ENCODE measurements at regions not wholly inside any gene's neighbourhood (a gene's known extent, or its start where the extent isn't known, plus 50 kb on each side); places are given as distances from the start of the nearest gene placed in this dataset.

GRCh38 chrX:139083191-139083590 is 371.7 kb upstream of the FGF13 start:
- no peak for DNase-seq (ENCODE audit: low spot score)
- H3K4me1 ChIP-seq (ENCODE audit: insufficient read depth, poor library complexity, severe bottlenecking): peaks cover 2% of the 10 kb centered on the region
- no peaks in the 10 kb centered on the region for H3K36me3 ChIP-seq (ENCODE audit: low read depth)
- H3K27ac ChIP-seq (ENCODE audit: poor library complexity, severe bottlenecking): no peak overlapping the region
- no peaks in the 10 kb centered on the region for H3K27me3 ChIP-seq (ENCODE audit: insufficient read depth, poor library complexity, severe bottlenecking)
- no peak overlapping the region for H3K4me3 ChIP-seq (ENCODE audit: severe bottlenecking)
- TF ChIP-seq, protein P1, sequence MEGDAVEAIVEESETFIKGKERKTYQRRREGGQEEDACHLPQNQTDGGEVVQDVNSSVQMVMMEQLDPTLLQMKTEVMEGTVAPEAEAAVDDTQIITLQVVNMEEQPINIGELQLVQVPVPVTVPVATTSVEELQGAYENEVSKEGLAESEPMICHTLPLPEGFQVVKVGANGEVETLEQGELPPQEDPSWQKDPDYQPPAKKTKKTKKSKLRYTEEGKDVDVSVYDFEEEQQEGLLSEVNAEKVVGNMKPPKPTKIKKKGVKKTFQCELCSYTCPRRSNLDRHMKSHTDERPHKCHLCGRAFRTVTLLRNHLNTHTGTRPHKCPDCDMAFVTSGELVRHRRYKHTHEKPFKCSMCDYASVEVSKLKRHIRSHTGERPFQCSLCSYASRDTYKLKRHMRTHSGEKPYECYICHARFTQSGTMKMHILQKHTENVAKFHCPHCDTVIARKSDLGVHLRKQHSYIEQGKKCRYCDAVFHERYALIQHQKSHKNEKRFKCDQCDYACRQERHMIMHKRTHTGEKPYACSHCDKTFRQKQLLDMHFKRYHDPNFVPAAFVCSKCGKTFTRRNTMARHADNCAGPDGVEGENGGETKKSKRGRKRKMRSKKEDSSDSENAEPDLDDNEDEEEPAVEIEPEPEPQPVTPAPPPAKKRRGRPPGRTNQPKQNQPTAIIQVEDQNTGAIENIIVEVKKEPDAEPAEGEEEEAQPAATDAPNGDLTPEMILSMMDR (IDR thresholded peaks at IDR 0.05; ENCODE audit: poor library complexity, severe bottlenecking): no peak
- H3K9me3 ChIP-seq (ENCODE audit: severe bottlenecking): no peaks in the 10 kb centered on the region
- ATAC-seq (ENCODE audit: low read depth): no peak

DNA sequence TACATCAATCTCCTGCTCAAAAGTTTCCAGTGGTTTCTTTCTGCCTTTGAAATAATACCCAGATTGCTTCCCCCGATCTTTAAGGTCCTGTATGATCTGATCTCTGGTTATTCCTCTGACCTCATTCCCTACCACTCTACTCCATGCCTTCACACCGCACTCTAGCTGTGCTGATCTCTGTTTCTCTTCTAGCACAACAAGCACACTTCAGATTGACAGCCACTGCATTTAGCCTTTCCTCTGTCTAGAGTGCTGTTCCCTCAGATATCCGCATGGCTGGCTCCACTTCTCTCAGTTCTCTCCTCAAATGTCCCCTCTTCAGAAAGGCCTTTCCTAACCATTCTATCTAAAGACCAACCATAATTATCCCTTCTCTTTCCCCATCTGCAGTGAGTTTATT is 370.4 kb upstream of the FGF13 start:
- Histone ChIP-seq H3K27ac (ENCODE audit: poor library complexity, severe bottlenecking) (no peak overlapping the region), H3K36me3 (ENCODE audit: low read depth) (no peaks in the 10 kb centered on the region), H3K27me3 (ENCODE audit: insufficient read depth, poor library complexity, severe bottlenecking) (no peaks in the 10 kb centered on the region), H3K4me1 (ENCODE audit: insufficient read depth, poor library complexity, severe bottlenecking) (peaks cover 6% of the 10 kb centered on the region), H3K9me3 (ENCODE audit: severe bottlenecking) (no peaks in the 10 kb centered on the region), H3K4me3 (ENCODE audit: severe bottlenecking) (no peak overlapping the region)
- DNase-seq (ENCODE audit: low spot score) (no peak), ATAC-seq (ENCODE audit: low read depth) (no peak)
- TF ChIP-seq, protein P1 (IDR thresholded peaks at IDR 0.05; ENCODE audit: poor library complexity, severe bottlenecking): no peak

GRCh38 chrX:139079789-139080188 is 368.3 kb upstream of the FGF13 start:
- no peaks in the 10 kb centered on the region for H3K9me3 ChIP-seq (ENCODE audit: severe bottlenecking)
- TF ChIP-seq, protein P1 (IDR thresholded peaks at IDR 0.05; ENCODE audit: poor library complexity, severe bottlenecking): no peak
- H3K27me3 ChIP-seq (ENCODE audit: insufficient read depth, poor library complexity, severe bottlenecking): no peaks in the 10 kb centered on the region
- no peak overlapping the region for H3K27ac ChIP-seq (ENCODE audit: poor library complexity, severe bottlenecking)
- H3K4me1 ChIP-seq (ENCODE audit: insufficient read depth, poor library complexity, severe bottlenecking): peaks cover 6% of the 10 kb centered on the region
- H3K4me3 ChIP-seq (ENCODE audit: severe bottlenecking): no peak overlapping the region
- ATAC-seq (ENCODE audit: low read depth) (no peak), DNase-seq (ENCODE audit: low spot score) (no peak)
- no peaks in the 10 kb centered on the region for H3K36me3 ChIP-seq (ENCODE audit: low read depth)

DNA sequence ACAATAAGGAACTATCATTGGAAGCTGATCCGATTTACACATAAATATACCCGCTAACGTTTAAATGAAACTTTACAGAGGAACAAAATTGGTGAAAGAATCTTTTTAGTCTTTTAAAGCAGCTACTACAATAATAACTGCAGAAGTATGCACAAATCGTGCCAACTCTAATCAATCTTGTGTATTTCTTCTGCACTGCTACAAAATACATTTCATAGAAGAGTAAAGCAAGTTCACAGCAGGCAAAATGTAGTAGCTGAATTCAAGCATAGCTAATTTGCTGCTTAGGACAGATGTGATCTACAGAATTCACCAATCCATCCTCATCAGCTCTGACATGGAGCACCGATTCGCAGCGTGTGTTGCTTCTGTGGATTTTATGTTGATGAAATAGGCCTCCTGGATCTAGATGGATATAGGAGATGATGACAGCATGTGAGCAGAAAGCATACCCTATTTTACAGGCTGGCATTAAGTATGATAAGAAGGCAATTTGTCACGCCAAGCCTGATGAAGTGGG is 367.3 kb upstream of the FGF13 start:
- Histone ChIP-seq H3K4me3 (ENCODE audit: severe bottlenecking) (no peak overlapping the region), H3K4me1 (ENCODE audit: insufficient read depth, poor library complexity, severe bottlenecking) (peaks cover 6% of the 10 kb centered on the region), H3K9me3 (ENCODE audit: severe bottlenecking) (no peaks in the 10 kb centered on the region), H3K36me3 (ENCODE audit: low read depth) (no peaks in the 10 kb centered on the region), H3K27ac (ENCODE audit: poor library complexity, severe bottlenecking) (no peak overlapping the region), H3K27me3 (ENCODE audit: insufficient read depth, poor library complexity, severe bottlenecking) (no peaks in the 10 kb centered on the region)
- ATAC-seq (ENCODE audit: low read depth): no peak
- DNase-seq (ENCODE audit: low spot score): no peak
- TF ChIP-seq, protein P1 (IDR thresholded peaks at IDR 0.05; ENCODE audit: poor library complexity, severe bottlenecking): no peak

GRCh38 chrX:139078342-139078741 is 366.8 kb upstream of the FGF13 start:
- no peak overlapping the region for H3K4me3 ChIP-seq (ENCODE audit: severe bottlenecking)
- no peaks in the 10 kb centered on the region for H3K27me3 ChIP-seq (ENCODE audit: insufficient read depth, poor library complexity, severe bottlenecking)
- ATAC-seq (ENCODE audit: low read depth): no peak
- peaks cover 6% of the 10 kb centered on the region for H3K4me1 ChIP-seq (ENCODE audit: insufficient read depth, poor library complexity, severe bottlenecking)
- H3K27ac ChIP-seq (ENCODE audit: poor library complexity, severe bottlenecking): no peak overlapping the region
- TF ChIP-seq, protein P1 (IDR thresholded peaks at IDR 0.05; ENCODE audit: poor library complexity, severe bottlenecking): no peak
- DNase-seq (ENCODE audit: low spot score): no peak
- no peaks in the 10 kb centered on the region for H3K9me3 ChIP-seq (ENCODE audit: severe bottlenecking)
- no peaks in the 10 kb centered on the region for H3K36me3 ChIP-seq (ENCODE audit: low read depth)

Data from RWPE2 (cell line).